ENCODE measurements at regions not wholly inside any gene's neighbourhood (a gene's known extent, or its start where the extent isn't known, plus 50 kb on each side); places are given as distances from the start of the nearest gene placed in this dataset.

DNA sequence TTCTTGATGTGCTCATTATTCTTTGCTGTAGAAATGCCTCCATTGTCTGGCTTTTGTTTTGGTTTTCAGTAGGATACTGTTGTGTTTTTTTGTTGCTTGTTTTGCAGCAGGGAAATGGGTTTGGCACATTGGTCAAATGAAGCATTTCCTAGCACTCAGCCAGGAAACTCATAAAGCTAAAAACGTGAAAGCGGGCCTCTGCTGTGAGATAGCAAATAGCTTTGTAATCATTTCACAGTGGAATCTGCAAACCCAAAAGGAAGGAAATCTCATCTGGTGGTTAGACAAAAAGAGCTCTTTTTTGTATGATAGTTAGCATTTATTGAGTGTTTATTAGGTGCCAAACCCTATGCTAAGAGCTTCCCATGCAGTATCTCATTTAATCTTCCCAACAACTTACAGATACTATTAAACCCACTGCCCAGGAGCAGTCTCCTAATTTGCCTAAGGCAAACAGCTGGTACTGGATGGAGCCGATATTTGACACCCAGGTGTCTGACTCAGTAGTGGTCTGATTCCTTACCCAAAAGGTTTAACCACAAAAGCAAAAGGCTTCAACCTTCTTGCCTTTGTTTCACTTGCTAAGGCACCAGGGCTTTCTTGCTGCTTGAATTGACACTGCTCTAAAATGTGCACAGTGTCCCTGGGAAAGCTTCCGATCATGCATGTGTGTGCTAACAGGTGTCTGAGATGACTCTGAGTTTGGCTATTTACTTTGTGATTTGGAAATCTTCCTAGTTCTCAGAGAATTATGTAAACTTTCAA is 527.9 kb upstream of the MDFIC2 start:
- DNase-seq = no peak

DNA sequence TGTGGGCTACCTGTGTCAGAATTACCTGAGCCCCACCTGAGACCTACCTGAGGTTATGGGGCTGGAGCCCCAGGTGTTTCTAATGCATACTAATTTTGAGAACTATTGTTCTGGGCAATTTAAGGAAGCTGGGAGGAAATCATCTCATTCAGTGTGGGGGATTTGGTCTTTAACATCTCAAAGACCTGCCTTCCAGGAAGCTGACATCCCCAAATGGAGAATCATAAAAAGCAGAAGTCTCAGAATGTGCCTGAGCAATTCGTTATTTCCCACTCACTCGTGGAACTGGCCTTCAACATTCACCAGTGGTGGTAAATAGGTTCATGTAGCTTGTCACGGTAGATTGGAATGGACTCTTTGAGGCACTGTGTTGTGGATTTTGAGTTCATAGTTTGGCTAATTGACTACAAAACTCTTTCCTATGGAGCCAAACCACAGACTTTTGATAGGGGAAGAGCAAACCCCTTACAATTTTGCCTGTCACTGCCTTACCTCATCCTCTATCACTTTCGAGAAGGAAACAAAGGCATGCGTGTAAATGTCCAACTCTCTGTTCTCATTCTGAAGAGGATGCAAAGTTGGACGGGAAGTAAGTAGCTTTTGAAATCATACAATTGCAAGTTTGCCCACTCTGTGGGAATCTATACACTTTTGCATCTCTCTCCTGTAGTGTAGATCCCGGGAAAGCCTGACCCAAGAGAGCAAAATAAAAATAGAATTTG is 521.0 kb upstream of the MDFIC2 start:
- no peak for DNase-seq

DNA sequence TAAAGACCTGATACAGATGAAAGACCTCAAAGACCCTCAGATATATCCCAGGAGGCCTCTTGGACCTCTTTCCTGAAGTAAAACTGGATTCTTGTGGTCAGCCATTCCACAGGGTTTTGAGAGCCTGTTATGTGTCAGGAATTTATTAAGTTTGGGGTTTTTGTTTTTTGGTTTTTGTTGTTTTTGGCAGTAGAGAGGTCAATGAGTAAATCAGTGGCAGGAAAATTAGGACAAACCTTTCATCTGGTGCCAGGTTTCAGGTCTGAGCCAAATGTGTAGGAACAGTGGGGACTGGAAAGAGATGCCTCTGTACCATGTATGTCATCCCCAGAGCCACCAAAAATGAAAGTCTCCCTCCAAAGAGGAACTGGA is 520.4 kb upstream of the MDFIC2 start:
- DNase-seq = no peak

DNA sequence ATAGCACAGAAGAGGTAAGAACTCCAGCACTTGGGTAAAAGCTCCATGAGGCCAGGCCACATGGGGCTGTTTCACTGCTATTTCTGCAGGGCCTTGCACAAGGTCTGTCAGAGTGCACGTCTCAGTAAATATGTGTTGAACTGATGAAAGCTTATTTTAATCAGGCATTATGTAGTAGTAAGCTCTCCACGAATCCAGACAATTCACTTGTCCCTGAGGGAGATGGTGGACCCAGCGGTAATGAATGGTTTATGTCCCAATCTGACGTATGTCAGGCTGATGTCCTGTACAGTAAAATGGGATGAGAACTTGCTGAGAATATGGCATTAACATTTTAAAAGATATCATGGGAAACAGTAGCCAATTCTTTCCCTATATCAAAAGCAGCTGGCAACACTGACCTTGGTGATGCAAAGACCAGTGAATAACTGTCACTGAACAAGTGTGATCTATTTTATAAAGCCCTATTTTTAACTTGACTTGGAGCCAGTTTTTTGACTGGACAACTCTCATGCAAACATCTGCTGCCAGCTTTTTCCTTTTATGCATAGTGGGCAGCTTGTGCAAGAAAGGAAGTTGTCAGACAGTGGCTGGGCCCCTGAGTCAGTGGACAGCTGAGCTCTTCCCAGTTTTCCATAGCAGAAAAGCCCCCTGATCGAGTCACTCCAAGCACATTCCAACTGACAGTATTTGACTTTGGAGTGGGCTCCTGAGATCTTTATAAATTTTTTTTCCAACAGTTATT is 519.8 kb upstream of the MDFIC2 start:
- DNase-seq = no peak

DNA sequence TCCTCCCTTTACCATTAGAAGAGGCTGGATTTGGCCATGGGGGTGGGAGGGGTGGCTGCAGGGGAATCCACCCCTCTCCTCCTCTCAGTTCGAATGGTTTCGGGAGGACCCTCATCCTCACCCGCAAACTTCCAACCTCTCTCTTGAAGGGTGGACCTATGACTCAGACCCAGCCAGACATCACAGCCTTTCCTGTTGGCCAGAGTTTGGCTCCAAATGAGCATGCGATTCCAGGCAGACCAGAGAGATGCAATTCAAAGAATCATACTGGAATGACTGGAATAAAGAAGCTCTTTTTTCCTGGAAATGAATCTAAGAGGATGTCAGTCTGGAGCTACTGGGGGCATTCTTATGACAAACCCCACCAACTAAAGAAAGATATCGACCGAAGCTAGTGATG is 516.7 kb upstream of the MDFIC2 start:
- DNase-seq = no peak

DNA sequence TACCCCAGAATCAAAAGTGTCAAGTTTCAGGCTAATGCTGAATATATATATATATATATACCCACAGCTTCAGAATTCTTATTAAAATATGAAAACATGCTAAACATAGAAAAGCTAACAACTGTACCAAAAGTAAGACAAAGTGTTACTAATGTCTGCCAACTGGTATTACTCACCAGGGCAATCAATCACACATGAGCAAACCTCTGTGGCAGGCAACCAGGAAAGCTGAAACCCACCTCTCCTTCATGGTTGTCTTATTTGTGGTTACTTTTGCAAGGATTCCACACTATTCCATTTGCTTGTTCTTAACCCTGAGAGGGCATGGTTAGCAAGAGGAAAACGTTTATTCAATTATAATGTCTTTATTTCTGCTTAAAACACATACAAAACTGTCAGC is 512.3 kb upstream of the MDFIC2 start:
- DNase-seq = no peak

DNA sequence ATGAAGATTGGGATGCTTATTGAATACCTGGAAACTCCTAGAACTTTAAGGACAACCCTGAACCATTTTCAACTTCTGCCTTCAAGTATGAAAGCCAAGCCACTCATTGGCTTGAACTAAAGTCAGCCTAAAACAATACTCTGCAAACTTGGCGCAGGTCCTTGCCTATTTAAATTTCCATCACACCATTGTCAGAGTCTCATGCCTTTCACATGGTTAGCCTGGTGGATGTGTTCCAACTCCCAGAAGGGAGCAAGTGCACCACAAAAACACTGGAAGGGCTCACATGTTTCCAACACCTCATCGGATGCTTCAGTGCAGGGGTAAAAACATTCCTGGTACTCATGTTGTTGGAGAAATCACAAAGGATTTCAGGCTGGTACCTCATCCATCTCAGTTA is 511.6 kb upstream of the MDFIC2 start:
- no peak for DNase-seq

DNA sequence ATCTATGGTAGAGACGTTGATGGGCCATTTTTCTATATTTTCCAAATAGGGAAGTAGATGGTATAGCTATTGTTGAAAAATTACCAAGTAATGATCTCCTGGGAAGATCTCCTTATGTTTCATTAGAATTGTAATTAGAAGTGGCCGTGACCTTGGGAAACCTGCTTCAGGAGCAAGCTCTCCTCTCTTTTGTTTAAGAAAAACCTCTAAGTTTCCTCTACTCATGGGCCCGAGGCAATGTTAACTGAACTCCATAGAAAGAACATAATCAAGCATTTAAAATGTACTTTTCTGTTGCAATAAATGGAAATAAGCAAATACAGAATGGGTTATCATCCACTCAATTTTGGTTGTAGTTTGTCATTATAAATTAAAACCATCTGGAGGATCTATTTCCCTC is 511.2 kb upstream of the MDFIC2 start:
- DNase-seq = no peak

DNA sequence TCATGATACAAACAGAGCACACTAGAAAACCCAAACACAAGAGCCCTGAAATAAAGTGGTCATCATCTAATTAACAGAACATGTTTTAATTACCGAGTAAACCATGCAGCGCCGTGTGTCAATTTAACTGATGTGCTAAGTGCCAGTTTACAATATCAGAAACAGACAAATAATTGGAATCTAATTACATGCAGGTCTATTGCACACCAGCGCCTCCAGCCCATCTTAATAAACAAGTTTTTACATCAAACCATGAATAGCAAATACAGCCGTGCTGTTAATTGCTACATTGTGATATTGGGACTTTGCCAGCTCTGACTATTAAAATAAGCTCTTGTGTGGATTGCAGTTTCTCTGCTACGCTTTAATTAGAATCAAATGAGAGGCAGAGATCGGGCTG is 510.2 kb upstream of the MDFIC2 start:
- DNase-seq = no peak

DNA sequence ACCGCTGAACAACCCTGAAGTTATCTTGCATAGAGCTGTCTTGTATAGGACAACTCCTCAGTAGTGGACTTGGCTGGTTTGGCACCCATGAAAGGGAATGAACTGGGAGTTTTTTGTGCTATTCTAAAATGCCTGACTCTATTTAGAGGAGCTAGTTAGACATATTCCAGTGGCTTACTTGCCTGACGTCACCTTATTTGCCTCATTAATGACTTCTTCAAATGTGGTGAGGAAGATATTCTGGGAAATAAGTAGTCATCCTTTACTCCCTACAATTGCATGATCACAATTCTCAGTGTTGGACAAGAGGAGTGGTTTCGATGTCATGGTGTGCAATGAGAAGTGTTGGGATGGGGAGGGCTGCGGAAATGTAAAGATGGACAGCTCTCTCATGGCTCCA is 509.2 kb upstream of the MDFIC2 start:
- no peak for DNase-seq

DNA sequence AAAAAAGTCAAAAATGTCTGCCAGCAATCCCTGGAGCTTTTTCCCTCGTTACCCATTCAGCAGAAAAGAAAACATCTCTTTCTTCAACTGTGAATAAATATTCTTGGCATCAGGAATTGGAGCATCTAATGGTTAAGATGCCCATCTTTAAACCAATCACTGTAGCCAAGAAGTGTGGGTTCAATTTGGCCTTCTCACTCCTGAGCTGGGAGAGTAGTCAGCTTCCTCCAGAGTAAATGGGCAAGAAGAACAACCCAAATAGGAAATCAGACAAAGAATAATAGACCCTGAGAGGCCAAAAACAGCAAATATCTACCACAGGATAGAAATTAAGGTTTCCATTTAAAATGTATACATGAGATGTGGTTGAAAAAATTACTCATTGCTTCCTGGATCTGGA is 508.0 kb upstream of the MDFIC2 start:
- no peak for DNase-seq

DNA sequence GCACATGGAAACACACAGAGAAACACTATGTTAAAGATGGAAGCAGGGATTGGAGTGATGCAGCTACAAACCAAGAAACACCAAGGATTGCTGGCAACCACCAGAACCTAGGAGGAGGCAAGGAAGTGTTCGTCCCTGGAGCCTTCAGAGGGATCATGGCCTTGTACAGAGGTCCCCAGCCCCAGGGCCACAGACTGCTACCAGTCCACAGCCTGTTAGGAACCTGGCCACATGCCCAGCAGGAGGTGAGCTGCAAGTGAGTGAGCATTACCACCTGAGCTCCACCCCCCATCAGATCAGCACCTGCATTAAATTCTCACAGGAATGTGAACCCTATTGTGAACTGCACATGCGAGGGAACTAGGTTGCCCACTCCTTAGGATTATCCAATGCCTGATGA is 505.7 kb upstream of the MDFIC2 start:
- no peak for DNase-seq

DNA sequence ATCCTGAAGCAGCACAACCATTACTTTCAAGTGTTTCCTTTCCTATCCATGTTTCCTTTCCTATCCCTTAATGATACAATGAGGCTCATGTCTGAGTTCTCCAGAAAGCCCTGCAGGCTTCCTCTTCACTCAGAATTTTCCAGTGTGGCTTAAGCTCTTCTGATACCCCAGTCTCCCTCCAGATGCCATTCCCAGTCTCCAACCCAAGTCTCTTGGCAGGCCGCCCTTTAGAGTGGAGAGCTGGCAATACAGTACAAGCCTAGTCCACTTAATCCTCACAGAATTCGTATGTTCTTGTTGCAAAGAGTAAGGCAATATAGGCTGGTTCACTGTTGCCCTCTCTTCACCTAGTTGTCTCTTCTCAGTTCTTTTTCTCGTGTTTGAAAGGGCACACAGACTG is 503.9 kb upstream of the MDFIC2 start:
- DNase-seq = no peak

DNA sequence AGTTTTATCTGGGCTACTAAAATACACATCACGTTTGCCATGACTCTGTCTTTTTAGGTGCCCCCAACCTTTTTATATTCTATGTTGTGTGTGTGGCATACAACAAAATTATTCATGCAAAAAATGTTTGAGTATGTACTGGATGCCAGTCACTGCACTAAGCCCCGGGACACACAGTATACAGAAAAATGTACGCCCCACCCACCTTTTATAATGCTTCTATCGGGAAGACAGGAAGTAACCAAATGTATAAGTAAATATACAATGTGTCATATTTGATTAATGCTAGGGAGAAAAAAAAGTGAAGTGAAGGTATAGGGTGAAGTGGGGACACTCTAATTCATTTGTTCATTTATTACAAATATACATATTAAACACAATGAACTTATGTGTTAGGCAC is 503.4 kb upstream of the MDFIC2 start:
- no peak for DNase-seq

DNA sequence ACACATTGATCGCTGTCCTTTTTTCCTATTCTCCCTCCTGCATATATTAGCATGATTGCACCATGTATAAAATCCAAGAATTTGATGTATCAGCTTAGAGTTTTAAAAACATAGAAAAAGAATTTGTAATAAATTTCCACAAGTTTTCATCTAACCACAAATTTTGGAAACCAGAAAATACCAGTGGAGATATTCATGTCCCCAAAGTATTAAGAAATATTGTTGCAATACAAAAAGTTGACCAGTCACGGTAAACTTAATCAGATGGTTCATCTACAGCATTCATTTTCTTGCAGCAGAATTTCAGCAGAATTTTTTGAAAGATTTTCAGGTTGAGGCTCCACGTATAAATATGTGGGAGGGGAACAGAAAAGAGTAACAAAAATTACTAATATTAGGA is 500.9 kb upstream of the MDFIC2 start:
- no peak for DNase-seq

DNA sequence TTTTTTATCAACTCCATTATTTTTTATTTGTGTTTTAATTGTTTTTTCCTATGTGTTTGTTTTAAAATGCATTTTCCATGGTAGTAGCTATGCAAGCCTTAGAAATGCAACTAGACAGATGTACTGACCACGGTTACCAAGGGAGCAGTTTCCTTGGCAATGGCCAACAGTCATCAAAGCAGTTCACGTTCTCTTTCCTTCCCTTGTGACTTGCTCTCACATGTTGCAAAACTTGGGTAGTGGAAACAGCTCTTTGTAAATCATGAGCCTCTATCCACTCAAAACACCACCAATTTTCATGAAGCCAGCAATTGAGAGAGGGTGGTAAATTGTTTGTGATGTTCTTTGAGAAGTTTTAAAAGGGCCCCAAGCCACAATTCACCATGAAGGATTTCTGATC is 499.4 kb upstream of the MDFIC2 start:
- DNase-seq = no peak

DNA sequence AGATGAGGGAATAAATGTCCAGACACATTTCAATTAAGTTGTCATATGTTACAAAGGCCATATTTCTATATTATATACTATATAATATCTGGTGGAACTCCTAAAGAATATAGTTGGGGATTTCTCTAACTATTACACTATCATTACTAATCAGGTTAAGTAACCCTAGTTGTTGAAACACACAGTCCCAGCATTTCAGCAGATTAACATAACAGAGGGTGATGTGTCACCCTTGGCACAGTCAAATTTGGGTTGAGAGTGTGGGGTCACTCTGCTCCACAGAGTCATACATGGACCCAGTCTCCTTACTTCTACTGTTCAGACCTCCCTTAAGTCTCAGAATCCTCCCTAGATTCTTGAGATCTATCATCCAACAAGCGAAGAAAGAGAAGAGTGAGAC is 496.4 kb upstream of the MDFIC2 start:
- no peak for DNase-seq

DNA sequence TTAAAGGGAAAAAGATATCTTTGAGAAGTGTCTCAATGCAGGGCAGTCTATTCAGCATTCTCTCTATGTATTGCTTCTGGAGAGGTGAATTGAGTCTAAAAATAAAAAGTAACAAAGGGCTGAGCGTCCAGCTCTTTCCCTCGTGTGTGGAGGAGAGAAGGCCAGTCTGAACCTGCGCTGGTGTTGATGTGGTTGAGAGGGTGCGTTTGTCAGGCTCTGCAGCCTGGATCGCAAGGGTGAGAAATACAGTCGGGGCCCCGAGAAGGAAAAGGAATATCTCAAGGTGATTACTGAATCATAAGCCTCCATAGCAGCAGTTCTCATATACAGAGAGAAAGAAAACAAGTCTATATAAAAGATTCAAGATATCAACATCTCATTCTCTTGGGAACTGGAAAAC is 494.1 kb upstream of the MDFIC2 start:
- DNase-seq = no peak

DNA sequence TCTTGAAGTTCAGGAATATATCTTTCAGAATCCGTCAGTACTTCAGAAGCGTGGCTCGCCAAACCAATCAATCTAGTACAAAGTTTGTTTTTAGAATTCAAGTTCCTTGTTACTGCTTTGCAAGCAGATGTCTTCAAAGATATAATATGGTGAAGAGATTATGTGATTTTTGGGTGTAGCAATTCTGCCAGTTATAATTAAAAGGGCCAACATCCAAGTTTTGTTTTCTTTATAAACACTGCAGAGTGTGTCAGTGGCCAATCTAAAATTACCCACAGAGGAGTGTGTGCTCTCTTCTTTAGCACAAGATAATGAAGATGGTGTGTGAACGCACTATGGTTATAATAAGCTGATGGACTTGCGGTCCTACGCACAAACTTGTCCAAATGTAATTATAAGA is 493.6 kb upstream of the MDFIC2 start:
- DNase-seq = no peak

DNA sequence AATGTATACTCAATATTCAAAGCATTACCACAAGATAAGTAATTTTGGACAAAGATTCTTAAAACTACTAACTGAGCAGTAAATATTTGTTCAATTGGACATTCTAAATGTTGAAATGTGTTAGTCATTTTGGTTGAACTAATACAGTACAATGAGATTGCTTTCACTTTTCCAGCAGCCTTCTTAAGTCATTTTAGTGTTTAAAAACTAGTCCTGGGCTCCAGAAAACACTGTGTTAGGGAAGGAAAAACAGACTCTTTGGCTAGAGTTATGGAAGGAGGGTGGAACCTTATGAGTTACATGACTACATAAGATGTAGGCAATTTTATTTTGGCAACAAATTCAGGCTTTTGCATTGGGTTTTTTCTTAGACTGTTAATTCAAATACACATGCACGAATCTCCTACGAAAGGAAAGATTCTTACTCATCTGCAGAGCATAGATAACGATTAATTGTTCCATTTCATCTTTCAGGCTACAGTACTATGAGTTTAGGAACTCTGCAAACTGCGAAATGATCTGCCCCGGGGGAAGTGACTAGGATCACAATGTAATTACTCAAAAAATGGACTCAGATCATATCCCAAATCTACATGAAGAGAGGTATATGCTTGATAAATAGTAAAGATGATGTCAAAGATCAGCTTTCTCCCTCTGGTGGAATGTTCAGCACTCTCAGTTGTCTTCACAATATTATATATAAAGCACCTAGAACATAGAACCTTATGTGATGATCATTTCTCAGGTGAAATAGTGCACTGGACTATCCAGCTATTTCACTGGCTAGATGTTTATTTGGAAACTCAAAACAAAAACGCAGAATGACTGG is 492.8 kb upstream of the MDFIC2 start:
- DNase-seq = no peak

DNA sequence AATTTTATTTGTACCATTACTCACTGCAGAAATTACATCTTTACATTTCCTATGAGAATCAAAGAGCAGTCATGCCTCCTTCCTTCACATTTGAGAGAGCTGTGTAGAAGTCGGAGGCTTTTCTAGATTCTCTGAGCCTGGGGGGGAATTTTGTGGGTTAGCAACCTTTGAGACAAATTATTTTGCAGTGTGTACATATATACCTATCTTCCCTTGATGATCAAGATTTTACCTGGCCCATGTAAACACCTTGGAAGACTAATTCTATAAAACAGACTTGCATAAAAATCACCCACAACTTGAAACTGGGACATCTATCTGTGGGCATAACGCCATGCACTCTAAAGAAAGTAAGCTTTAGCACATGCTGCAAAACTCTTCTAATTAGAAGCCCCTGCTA is 491.5 kb upstream of the MDFIC2 start:
- DNase-seq = no peak

DNA sequence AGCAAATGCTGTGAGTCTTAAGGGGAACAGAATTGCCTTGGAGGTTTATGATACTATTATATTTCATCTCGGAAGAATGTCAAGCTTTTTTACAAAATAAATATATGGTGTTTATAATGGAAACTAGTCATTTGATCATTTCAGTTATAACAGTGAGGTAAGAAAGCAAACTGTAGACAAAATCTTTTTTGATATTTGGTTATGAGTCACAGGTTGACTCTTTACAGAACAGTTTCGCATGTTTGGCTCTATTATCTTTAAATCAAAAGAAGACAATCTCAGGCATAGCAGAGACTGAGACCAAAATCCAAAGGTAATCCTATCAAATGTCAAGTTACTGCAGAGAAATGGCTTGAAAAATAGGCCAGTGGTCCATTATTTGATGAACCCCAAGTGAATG is 490.9 kb upstream of the MDFIC2 start:
- DNase-seq = no peak

DNA sequence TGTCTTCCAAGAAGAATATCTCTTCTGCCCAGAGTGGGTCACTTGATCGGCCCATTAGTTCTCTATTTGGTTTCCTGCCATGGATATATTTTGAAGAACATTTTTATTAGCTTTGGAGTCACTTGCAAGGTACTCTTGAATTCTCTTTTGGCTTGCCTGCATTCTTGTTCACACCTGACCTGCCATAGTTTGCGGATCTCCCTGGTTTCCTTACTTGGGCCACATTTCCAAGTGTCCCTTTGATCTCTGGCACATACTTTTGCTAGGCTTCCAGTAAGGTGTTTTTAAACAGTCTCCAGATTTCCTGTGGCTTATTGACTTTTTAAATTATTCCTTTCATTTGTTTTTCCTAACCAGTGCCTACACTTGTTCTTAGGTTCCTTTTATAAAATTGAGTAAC is 488.5 kb upstream of the MDFIC2 start:
- no peak for DNase-seq

Measured in activated CD8-positive, alpha-beta memory T cell treated with anti-CD3 and anti-CD28 coated beads, Interleukin-2, amount 50 U/mL, for 48 hours (primary cell).